HG03354 (cell line): ENCODE measurements at regions not wholly inside any gene's neighbourhood (a gene's known extent, or its start where the extent isn't known, plus 50 kb on each side); places are given as distances from the start of the nearest gene placed in this dataset.
"Not testable (repeated sequence)": the region's sequence is repeated elsewhere in the genome, so short reads cannot be mapped to it uniquely, and the experiment has no call there.

Experiments
- ATAC-seq: cut with Tn5 transposase; IDR thresholded peaks from one replicate; pipeline ENCODE4 v1.9.1; 2021; ENCODE audit warnings: mild to moderate bottlenecking; ENCODE audit not compliant: unreplicated experiment, poor library complexity, severe bottlenecking

DNA sequence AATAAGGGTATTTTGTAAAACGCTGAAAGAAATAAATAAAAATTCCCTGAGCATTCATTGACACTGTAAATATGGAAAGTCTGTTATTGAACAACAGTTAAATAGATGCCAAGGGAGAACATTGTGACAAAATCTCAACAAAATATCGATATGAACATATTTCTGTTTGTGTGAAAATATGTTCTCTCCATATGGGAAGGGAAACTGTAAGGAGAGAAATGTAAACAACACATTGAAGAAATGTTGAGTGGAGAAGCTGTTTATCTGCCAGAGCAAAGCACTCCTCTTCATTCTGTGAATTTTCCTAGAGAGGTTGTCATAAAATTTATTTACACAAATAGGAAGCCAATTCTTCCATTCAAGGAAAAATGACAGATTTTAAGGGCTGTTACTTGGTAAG lies 57.1 kb upstream of the EOMES start:
- ATAC-seq, result no peak

DNA sequence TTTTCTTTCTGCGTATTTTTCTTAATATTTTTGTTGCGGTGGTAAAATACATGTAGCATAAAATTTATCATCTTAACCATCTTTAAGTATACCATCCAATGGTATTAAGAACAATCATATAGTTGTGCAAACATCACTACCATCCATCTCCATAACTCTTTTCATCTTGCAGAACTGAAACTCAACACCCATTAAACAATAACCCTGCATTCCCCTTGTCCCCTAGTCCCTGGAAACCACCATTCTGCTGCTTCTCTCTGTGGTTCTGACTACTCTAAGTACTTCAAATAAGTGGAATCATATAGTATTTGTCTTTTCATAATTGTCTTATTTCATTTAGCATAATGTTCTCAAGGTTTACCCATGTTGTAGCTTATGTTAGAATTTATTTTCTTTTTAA lies 67.3 kb upstream of the EOMES start:
- ATAC-seq, result no peak

DNA sequence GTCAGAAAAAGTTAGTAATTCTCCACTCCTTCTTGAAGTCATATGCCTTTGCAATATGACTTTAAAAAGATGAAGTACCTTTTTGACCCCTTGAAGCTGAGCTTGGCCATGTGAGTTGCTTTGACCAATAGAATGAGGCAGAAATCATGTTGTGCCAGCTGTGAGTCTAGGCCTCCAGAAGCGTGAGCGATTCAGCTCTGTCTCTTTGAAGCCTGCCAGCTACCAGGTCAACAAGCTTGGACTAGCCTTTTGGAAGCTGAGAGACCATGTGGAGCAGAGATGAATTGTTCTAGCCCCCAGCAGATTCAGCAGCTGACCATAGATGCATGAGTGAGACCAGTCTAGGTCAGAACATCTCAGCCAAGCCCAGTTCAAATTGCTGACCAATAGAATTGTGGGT lies 69.8 kb upstream of the EOMES start:
- ATAC-seq, result no peak

DNA sequence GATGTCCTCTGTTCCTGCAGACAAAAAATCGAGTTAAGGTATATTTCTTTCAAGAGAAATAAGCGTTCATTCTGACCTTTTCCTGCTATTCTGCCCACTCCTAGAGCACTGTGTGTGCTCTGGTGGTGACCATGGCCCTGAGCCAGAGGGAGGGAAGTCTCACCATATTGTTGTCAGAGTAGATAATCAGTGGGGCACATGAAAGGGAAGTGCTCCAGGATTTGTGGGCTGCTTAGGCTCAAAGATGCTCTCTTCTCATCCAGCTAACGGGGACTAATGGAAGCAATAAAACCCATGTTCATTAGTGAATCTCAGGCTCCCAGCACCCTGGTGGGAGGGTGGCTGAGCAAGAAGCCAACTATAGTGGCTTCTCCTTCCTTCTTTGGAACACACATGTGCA lies 70.7 kb upstream of the EOMES start:
- no peak for ATAC-seq

DNA sequence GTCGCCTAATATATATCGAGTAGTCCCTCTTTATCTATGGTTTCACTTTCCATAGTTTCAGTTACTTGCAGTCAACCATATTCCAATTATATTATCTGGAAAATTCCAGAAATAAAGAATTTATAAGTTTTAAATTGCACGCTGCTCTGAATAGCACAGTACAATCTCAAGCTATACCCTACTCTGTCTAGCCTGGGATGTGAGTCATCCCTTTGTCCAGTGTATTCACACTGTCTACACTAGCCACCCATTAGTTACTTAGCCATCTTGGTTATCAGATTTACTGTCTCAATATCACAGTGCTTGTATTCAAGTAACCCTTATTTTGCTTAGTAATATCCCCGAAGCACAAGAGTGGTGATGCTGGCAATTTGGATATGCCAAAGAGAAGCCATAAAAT lies 72.1 kb upstream of the EOMES start:
- no peak for ATAC-seq

DNA sequence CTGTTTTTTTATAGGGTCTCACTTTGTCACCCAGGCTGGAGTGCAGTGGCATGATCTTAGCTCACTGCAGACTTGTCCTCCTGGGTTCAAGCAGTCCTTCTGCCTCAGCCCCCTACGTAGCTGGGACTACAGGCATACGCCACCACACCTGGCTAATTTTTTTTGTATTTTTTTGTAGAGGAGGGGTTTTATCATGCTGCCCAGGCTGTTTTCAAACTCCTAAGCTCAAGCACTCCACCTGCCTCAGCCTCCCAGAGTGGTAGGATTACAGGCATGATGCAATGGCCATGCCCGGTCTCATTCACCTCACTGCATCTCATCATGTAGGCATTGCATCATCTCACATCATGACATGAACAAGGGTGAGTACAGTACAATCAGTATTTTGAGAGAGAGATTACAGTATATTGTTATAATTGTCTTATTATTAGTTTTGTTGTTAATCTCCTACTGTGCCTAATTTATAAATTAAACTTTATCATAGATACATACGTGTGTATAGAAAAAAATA lies 74.3 kb upstream of the EOMES start:
- ATAC-seq, result no peak

DNA sequence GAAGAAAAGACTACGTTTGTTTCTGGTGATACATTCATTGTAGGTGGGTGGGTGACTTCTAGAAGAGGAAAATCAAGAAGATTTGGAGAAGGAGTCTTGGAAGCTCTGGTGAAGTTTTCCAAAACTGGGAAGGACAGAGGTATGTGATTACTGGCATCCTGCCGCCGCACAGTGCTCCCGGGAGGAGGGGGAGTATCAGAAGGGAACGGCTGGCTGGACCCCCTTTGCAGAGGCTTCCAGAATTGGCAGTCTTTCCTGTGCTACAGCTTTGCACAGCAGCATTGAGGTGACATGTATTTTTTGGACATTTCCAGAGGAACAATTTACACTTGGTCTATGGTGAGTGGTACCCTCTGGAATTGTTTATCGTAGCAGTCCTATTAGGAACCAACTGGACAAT lies 75.7 kb upstream of the EOMES start:
- ATAC-seq, result no peak

DNA sequence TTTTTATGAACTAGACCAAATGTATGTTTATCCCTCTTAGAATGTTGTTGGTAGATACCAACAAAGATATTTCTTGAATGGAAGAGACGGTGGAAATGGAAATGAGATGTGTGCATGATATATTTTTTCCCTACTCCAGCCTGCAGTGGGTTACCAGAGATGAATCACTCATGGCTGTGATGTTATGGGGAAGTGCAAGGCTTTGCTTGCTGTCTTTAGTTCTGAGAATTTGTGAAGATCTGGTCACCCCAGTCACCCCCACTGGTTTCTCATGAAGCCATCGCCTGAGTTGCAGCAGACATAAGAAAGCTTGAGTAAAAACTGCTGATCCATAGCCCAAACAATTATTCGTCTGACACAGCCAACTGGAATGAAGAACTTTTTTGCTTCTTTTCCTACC lies 78.1 kb upstream of the EOMES start:
- no peak for ATAC-seq

DNA sequence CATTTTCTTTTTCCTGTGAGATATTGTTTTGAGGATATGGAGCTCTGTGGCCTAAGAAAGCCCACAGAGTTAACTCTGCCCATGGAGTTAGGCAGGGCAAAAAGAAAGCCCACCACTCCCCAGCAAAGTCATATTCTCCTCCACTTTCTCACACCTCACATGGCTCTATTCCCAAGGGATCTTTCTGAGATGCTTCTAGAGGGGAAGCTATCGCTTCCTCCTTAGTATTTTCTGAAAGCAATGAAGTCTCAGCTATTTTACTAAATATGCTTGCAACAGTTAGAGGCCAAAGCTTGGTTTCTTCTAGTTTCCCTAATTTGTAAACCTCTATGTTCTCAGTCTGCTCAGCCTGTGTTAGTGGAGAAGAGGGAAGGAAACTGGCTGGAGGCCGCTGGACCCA lies 80.3 kb upstream of the EOMES start:
- ATAC-seq, result no peak

DNA sequence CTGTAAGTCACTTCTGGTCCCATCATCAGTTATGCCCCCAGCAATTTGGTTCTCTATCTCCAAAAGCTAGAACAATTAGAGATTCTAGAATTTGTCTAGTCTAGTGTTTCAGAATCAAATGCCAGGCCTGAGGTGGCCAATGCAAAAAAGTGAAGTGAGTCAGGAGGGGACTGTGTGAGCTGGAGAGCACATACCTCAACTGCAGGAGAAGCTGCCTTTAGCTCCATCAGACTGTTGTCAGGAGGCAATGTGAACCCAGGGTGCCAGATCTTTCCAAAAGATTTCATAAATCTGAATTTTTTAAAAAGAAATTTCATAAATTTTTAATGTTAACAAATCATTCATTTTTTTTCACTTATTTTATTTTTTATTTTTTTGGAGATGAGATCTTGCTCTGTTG lies 80.7 kb upstream of the EOMES start:
- ATAC-seq, result no peak

DNA sequence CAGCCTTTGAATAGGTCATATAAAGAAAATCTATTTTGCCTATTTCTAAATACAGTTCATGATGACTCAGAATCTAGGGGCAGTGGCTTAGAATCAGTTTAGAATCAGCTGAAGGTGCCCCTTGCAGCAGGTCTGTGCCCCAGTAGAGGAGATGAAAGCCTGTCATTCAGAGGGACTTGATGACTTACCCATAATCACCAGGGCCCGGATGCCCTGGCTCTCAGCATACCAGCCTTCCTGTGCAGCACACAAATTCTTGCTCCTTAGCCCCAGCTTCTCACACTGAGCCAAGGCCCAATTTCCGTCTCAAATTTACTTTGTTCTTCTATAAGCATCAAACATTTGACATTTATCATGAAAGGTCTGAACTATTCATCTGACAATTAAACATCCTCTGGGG lies 83.2 kb upstream of the EOMES start:
- no peak for ATAC-seq

DNA sequence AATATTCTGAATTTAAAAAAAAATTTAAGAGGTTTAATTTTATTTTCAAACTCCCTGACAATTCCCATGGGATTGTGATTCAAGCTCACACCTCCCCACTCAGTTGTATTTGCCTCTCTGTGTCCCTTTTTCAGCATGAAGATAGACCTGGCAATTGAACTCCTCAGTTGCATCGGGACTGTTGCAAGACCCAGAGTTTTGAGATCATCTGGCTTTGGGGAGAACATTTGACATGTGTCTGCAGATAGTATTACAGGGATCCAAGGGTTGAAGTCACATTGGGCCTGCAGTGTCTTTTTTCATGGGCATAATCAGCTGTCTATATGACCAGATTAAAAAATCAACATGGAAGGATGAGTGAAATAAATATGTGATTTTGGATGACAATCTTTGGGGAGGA lies 91.1 kb upstream of the EOMES start:
- ATAC-seq, result no peak

DNA sequence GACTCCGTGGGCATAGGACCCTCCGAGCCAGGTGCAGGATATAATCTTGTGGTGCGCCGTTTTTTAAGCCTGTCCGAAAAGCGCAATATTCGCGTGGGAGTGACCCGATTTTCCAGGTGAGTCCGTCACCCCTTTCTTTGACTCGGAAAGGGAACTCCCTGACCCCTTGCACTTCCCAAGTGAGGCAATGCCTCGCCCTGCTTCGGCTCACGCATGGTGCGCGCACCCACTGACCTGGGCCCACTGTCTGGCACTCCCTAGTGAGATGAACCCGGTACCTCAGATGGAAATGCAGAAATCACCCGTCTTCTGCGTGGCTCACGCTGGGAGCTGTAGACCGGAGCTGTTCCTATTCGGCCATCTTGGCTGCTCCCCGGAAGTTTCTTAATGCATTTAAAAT lies 99.5 kb upstream of the EOMES start:
- not testable (repeated sequence) for ATAC-seq

DNA sequence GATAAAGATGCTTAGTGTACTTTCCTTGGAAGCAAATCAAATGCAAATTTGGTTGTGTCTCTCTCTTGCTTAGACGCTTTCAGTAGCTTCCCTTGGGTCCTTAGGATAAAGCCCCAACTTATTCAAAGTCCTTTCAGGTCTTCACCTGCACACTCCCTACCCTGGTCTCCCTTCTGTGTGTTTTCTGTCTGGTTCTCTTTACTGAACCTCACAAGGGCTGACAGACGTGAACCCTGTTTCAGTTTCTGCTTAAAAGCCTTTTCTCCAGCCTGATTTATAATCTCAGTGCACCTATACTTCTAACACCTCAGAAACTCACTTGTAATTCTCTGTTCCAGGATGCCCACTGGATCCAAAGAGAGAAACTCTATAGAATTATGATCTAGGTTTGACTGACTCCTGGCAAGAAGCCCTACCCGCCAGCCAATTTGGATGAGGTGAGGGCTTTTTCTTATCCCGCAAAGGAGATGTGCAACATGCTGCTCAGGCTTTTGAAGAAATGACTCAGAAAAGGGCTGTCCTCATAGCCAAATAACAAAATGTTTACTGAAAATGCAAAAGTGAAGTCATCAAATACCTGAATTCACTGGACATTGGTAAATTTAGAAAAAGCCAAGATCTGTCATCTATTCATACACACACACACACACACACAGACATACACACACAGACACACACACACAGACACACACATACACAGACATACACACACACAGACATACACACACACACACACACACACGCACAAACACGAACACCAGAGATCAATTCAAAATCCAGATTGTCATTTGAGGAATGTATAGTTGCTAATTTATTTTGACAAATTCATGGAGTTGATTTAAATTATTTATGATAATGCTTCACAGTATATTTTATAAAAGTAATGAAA lies 102.4 kb upstream of the EOMES start:
- no peak for ATAC-seq

DNA sequence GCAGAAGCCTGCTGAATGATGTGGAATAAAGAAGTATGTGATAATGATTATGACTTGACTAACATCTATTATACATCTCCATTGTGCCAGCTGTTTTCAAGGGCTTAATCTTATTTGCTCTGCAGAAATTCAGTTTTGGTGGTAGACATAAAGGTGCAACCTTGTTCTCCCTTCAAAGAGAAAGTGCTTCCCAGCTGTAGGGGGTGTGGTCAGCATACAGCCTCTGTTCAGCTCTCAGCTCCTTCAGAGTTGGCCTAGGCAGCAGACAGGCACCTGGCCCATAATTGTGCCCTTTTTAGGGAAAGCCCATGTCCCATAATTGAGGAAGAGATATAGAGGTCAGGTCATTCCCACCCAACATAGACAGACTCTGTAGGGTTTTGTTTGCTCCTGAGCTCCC lies 104.3 kb upstream of the EOMES start:
- no peak for ATAC-seq

DNA sequence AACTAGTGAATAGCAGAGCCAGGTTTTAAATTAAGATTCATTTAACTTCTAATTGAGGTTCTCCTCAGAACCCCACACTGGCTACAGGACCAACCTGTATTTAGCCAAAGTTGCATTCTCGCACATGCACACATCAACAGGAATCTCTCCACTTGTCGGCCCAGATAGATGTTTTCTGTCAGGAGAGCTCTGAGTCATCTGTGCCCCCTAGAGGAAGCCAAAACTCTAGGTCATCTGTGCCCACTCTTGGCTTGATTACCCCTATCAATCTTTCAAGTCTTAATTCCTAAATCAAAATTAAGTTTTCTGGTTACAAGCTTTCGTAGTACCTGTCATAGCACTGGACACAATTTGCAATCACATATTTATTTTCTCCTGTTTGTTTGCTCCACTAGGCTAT lies 104.9 kb upstream of the EOMES start:
- ATAC-seq, result no peak

DNA sequence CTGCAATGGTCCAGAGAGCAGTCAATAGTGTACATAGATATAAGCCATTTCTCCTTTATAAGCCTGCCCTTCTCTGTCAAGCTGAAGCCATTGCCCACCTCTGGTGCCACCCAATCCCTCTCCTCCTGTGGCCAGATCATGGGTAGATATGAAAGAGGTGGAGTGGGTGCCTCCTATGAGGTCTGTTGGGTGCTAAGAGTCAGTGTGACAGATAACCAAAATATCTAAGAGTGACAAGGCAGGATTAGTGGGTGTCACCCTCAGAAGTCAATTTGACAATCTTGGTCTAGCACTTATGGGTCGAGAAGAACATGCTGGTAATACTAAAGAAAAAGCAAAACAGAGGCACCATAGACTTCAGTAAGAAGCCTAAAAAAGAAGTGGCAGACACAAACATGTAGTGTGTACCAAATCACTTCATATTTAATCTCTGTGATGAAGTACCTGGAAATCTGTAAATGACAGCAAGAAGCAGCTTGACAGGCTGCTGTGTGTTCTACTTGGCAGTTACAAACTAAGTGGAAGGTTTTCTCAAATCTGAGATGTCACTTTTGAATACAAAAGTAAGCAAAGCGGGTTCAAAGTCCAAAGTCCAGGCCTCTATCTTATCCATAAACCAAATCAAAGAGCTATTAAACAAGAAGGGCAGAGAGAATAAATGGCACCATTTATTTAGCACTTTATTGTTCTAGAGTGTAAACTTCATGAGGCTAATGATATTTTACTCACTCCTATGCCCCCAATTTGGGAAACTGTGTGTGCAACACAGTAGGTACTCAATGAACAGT lies 118.9 kb upstream of the EOMES start:
- ATAC-seq, result no peak

DNA sequence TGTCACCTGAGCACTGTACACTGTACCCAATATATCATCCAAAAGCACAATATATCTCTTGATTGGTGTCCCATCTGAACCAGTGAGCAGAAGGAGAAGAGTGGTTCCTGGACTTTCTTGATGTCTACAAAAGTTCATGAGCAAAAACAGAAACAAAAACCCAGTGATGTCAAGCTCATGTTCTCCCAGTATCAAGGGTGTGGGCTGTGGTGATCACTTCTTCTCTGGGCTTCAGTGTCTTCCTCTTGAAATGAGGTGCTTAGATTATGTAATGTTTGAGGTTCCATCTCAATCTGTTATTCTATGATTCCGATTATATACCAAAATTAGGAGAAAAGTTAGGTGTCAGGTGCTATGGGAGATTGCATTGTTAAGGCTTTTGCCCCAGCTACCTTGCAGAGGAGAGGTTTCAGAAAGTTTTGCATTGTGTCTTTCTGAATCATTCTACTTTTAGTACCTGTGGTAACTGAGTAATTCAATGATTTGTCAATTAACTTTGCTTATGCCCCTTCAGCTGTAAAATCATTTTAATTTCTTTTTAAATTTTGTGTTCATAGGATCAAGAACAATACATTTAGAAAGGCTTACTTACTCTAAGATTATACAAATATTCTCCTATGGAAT lies 122.0 kb upstream of the EOMES start:
- no peak for ATAC-seq

DNA sequence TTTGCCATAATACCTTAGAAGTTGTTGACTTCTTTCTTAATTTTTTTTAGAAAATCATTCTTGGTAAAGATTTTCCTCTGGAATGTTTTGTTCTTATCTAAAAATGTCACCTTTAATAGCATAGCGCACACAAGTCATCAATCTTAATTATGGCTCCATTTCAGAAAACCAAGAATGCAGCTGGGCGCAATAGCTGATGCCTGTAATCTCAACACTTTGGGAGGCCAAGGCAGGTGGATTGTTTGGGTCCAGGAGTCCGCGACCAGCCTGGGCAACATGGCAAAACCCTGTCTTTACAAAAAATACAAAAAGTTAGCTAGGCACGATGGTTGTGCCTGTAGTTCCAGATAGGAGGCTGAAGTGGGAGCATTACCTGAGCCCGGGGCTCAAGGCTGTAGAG lies 125.6 kb upstream of the EOMES start:
- ATAC-seq, result no peak

DNA sequence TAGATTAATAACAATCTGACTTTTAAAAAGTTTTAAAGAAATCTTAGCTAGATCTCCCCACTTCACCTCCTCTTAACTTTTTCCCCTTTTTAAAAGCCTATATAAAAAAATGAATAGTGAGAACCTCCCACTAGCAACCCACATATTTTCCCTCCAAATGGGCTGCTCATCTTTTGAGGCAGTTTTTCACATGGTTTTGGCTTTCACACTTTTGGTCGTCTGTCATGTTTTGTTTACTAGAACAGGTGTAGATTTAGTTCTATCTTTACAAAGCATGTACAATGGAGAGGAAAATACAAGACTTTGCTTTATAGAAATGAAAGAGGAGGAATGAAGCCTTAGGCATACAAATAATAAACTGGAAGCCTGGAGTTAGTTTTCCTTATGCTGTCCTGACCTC lies 126.7 kb upstream of the EOMES start:
- no peak for ATAC-seq

DNA sequence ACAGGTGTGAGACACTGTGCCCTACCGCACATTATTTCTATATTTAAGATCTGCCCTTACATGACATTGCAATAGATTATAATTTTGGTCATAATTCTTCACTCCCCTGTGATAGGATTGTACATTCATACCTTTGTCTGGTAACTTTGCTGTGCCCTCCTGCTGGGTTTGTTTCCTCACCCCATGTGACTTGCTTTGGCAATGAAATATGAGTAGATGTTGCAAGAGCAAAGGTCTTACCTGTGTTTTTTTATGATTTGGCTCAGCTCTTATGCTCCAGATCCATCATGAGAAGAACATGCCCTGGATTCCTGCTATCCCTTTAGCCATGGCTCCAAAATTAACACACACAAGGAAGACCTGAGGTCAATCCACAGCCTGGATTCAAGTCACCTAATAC lies 137.7 kb upstream of the EOMES start:
- ATAC-seq, result no peak
